ENCODE measurements at regions not wholly inside any gene's neighbourhood (a gene's known extent, or its start where the extent isn't known, plus 50 kb on each side); places are given as distances from the start of the nearest gene placed in this dataset.

GRCh38 chr3:56957522-56957921 is 102.9 kb upstream of the SPATA12 start:
- ATAC-seq: no peak
- Histone ChIP-seq H3K4me2 (no peak overlapping the region), H3K9me3 (no peaks in the 10 kb centered on the region), H3K4me3 (no peak overlapping the region), H3K27ac (no peak overlapping the region), H3K4me1 (no peaks in the 10 kb centered on the region)
- CTCF ChIA-PET: interaction anchor here (1.1 kb wide), 1 partner anchor 37 kb away, joined by 3 read pairs; no protein-coding TSS in a partner anchor
- POLR2A ChIA-PET: no interaction called here
- no peak for FAIRE-seq
- DNase-seq (ENCODE audit: low read depth in 1 of 2, low spot score in 1 of 2): no peak
- TF ChIP-seq MAX (IDR thresholded peaks at IDR 0.05) (no peak), FOXS1 (CRISPR knock-in tag; IDR thresholded peaks at IDR 0.05) (no peak), FOSL2 (IDR thresholded peaks at IDR 0.05) (no peak), FOSL2 (CRISPR knock-in tag; IDR thresholded peaks at IDR 0.05) (no peak), RCOR1 (IDR thresholded peaks at IDR 0.05; ENCODE audit: low read depth, low read length) (no peak), BHLHE40 (IDR thresholded peaks at IDR 0.05; ENCODE audit: low read depth, low read length) (no peak), HOXB5 (CRISPR knock-in tag; IDR thresholded peaks at IDR 0.05) (no peak), RFX5 (IDR thresholded peaks at IDR 0.05) (no peak), CHD2 (IDR thresholded peaks at IDR 0.05; ENCODE audit: low read length, partially characterized antibody) (no peak), POLR2AphosphoS2 (conservative IDR thresholded peaks at IDR 0.05; ENCODE audit: low read length) (no peak), CHD4 (IDR thresholded peaks at IDR 0.05; ENCODE audit: borderline replicate concordance) (no peak), TFCP2L1 (CRISPR knock-in tag; IDR thresholded peaks at IDR 0.05) (no peak), RNF2 (IDR thresholded peaks at IDR 0.05; ENCODE audit: borderline replicate concordance, low read depth) (no peak), SMC3 (IDR thresholded peaks at IDR 0.05) (no peak), TP53 (CRISPR knock-in tag; IDR thresholded peaks at IDR 0.05) (no peak), NFE2L2 (conservative IDR thresholded peaks at IDR 0.05; ENCODE audit: low read length) (no peak), CEBPB (IDR thresholded peaks at IDR 0.05) (no peak), HMGXB4 (CRISPR knock-in tag; IDR thresholded peaks at IDR 0.05; ENCODE audit: borderline replicate concordance) (no peak), HES2 (IDR thresholded peaks at IDR 0.05) (no peak)
- TF ChIP-seq, protein P1, sequence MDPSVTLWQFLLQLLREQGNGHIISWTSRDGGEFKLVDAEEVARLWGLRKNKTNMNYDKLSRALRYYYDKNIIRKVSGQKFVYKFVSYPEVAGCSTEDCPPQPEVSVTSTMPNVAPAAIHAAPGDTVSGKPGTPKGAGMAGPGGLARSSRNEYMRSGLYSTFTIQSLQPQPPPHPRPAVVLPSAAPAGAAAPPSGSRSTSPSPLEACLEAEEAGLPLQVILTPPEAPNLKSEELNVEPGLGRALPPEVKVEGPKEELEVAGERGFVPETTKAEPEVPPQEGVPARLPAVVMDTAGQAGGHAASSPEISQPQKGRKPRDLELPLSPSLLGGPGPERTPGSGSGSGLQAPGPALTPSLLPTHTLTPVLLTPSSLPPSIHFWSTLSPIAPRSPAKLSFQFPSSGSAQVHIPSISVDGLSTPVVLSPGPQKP (IDR thresholded peaks at IDR 0.05; ENCODE audit: low read depth, low read length): no peak
- 100% methylated on average over 2 of the region's 2 CpGs for WGBS (ENCODE audit: missing lambda C conversion rate)

- ATAC-seq: no peak
- DNase-seq (ENCODE audit: low read depth in 1 of 2, low spot score in 1 of 2): no peak
- WGBS (ENCODE audit: missing lambda C conversion rate): 98% methylated on average over 3 of the region's 3 CpGs
- Histone ChIP-seq H3K27ac (no peak overlapping the region), H3K4me1 (no peaks in the 10 kb centered on the region), H3K4me2 (no peak overlapping the region), H3K4me3 (no peak overlapping the region), H3K9me3 (no peaks in the 10 kb centered on the region)
- no peak for FAIRE-seq
- no peak for TF ChIP-seq GATA3 (IDR thresholded peaks at IDR 0.05; ENCODE audit: borderline replicate concordance)
- TF ChIP-seq CBX8 (IDR thresholded peaks at IDR 0.05): no peak
- no peak for TF ChIP-seq EP300 (IDR thresholded peaks at IDR 0.05)
- TF ChIP-seq PHF8 (IDR thresholded peaks at IDR 0.05; ENCODE audit: borderline replicate concordance, low read depth): no peak
- no peak for TF ChIP-seq USF2 (IDR thresholded peaks at IDR 0.05)
- no peak for TF ChIP-seq POLR2AphosphoS2 (conservative IDR thresholded peaks at IDR 0.05; ENCODE audit: low read length)
- no peak for TF ChIP-seq RARB (CRISPR knock-in tag; IDR thresholded peaks at IDR 0.05)
- no peak for TF ChIP-seq NPAS2 (CRISPR knock-in tag; IDR thresholded peaks at IDR 0.05; ENCODE audit: borderline replicate concordance)
- TF ChIP-seq MAFK (IDR thresholded peaks at IDR 0.05; ENCODE audit: partially characterized antibody): no peak
- no peak for TF ChIP-seq NFE2L2 (conservative IDR thresholded peaks at IDR 0.05; ENCODE audit: low read length)
- no peak for TF ChIP-seq PBX3 (IDR thresholded peaks at IDR 0.05)
- TF ChIP-seq MAX (IDR thresholded peaks at IDR 0.05): no peak
- TF ChIP-seq HES2 (IDR thresholded peaks at IDR 0.05): no peak
- CTCF ChIA-PET: no interaction called here
- POLR2A ChIA-PET: no interaction called here
Measured at GRCh38 chr3:56956906-56957305, 103.6 kb upstream of the SPATA12 start.
